AG04450 (cell line): ENCODE measurements at regions not wholly inside any gene's neighbourhood (a gene's known extent, or its start where the extent isn't known, plus 50 kb on each side); places are given as distances from the start of the nearest gene placed in this dataset.

ENCODE experiments used
- CTCF ChIA-PET: fragments of 300-600, 350-600 bp; formaldehyde crosslinking; extraction: SDS; loops from one replicate; lab custom pipeline; 2022; ENCODE audit warnings: antibody characterized with exemption, inconsistent platforms; lab: Charles Lee
- POLR2A ChIA-PET: fragments of 350-600 bp; formaldehyde crosslinking; extraction: SDS; loops from one replicate; lab custom pipeline; 2021; ENCODE audit warnings: antibody characterized with exemption, inconsistent platforms; lab: Yijun Ruan, JAX
- DNase-seq: peaks from one replicate; pipeline ENCODE4 v3.0.0-alpha.2; 2011; ENCODE audit warnings: low read depth, low spot score
- H3K27ac ChIP-seq: one replicate; pipeline ENCODE4 v1.5.1; 2012; ENCODE audit warnings: low read depth, low read length, control low read depth
- H3K27me3 ChIP-seq: one replicate; pipeline ENCODE4 v1.6.0; 2012; ENCODE audit warnings: low read length; ENCODE audit not compliant: control insufficient read depth, insufficient read depth
- H3K4me3 ChIP-seq: 2 replicates; pipeline ENCODE4 v1.5.1; 2011; ENCODE audit warnings: mild to moderate bottlenecking, low read depth, low read length, control low read depth
- H3K9me3 ChIP-seq: 2 replicates; pipeline ENCODE4 v1.5.1; 2012; ENCODE audit warnings: low read length; ENCODE audit not compliant: control insufficient read depth, insufficient read depth
- TF ChIP-seq, protein P1 (sequence below): IDR thresholded peaks from 2 replicates; pipeline ENCODE4 v1.5.1; 2011; ENCODE audit warnings: low read depth, low read length, control low read depth, inconsistent platforms

- TF ChIP-seq, protein P1, sequence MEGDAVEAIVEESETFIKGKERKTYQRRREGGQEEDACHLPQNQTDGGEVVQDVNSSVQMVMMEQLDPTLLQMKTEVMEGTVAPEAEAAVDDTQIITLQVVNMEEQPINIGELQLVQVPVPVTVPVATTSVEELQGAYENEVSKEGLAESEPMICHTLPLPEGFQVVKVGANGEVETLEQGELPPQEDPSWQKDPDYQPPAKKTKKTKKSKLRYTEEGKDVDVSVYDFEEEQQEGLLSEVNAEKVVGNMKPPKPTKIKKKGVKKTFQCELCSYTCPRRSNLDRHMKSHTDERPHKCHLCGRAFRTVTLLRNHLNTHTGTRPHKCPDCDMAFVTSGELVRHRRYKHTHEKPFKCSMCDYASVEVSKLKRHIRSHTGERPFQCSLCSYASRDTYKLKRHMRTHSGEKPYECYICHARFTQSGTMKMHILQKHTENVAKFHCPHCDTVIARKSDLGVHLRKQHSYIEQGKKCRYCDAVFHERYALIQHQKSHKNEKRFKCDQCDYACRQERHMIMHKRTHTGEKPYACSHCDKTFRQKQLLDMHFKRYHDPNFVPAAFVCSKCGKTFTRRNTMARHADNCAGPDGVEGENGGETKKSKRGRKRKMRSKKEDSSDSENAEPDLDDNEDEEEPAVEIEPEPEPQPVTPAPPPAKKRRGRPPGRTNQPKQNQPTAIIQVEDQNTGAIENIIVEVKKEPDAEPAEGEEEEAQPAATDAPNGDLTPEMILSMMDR = no peak
- Histone ChIP-seq H3K27me3 (no peaks in the 10 kb centered on the region), H3K27ac (no peak overlapping the region), H3K4me3 (no peak overlapping the region), H3K9me3 (no peaks in the 10 kb centered on the region; the same call in 1 of the 2 replicates)
- ChIA-PET POLR2A (no interaction called here), CTCF (no interaction called here)
- no peak for DNase-seq
These were observed 286.7 kb upstream of the SLC39A10 start for GRCh38 chr2:195370167-195370943.

DNA sequence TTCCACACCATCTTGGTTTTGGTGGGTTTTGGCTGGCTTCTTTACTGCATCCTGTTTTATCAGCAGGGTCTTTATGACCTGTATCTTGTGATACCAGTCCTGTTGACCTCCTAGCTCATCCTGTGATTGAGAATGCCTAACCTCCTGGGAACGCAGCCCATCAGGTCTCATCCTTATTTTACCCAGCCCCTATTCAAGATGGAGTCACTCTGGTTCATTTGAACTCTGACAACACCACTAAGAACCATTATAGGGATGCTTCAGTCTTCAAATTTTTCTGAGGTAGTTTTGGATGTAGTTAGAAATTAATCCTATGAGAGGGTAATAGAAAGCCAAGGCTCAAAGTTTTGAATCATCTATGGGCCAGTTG is 287.8 kb upstream of the SLC39A10 start:
- peaks cover 4% of the 10 kb centered on the region; the same call in 1 of the 2 replicates for H3K9me3 ChIP-seq
- no peaks in the 10 kb centered on the region for H3K27me3 ChIP-seq
- CTCF ChIA-PET = no interaction called here
- DNase-seq = no peak
- no peak overlapping the region for H3K27ac ChIP-seq
- POLR2A ChIA-PET = no interaction called here
- TF ChIP-seq, protein P1 = no peak
- no peak overlapping the region for H3K4me3 ChIP-seq

DNA sequence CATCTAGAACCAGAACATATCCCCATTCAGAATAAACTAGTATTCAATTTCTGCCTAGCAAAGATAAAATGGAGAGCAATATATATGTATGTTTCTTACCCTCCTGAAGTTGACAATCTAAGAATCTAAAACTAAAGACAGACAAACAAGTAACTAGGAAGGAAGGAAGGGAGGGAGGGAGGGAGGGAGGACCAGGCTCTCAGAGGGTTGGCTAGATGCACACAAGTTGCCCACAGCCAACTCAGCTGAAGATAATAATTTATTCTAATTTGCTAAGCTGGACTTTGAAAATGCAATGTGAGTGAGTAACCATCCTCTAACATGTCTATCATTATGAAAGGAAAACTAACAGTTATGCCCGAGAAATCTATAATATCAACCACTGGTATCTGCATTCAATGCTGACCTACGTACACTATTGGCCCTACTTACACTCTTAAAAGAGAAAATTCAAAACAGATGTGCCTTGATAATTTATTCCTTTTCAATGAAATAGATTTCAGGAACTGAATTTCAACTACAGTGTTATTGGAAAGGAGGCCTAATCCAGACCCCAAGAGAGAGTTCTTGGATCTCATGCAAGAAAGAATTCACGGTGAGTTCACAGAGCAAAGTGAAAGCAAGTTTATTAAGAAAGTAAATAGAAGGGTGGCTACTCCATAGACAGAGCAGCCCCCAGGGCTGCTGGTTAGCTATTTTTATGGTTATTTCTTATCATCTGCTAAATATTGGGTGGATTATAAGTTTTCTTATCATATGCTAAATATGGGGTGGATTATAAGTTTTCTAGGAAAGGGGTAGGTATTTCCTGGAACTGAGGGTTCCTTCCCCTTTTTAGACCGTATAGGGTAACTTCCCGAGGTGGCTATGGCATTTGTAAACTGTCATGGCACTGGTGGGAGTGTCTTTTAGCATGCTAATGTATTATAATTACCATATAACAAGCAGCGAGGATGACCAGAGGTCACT is 288.5 kb upstream of the SLC39A10 start:
- Histone ChIP-seq H3K4me3 (no peak overlapping the region), H3K27me3 (no peaks in the 10 kb centered on the region), H3K27ac (no peak overlapping the region), H3K9me3 (peaks cover 4% of the 10 kb centered on the region; the same call in 1 of the 2 replicates)
- ChIA-PET POLR2A (no interaction called here), CTCF (no interaction called here)
- no peak for DNase-seq
- TF ChIP-seq, protein P1 = no peak

DNA sequence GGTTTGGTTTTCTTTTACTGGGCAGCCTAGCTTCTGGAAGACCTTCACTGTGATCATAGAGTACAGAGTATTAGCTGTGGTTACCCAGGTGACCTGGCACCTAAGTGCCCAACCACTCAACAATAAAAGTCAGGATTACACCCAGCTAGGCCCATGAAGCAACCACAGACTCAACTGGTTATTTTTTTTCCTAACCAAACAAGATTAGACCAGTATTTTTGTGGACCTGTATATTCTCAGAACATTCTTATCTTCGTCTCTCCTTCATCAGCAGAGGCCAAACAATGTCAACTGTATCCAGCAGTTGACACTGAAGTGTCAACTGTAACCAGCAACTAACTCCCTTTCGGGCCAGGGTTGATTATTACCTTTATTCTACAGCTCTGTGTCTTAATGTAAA is 289.2 kb upstream of the SLC39A10 start:
- CTCF ChIA-PET = interaction anchor here (1.2 kb wide), 1 partner anchor 293 kb away, joined by 3 read pairs; no protein-coding TSS in a partner anchor
- no peak overlapping the region for H3K27ac ChIP-seq

More for the DNA sequence above, 289.2 kb upstream of the SLC39A10 start:
- H3K4me3 ChIP-seq = no peak overlapping the region
- TF ChIP-seq, protein P1 = no peak
- H3K27me3 ChIP-seq = no peaks in the 10 kb centered on the region
- H3K9me3 ChIP-seq = peaks cover 4% of the 10 kb centered on the region; the same call in 1 of the 2 replicates
- no peak for DNase-seq
- POLR2A ChIA-PET = no interaction called here
